ENCODE measurements at regions not wholly inside any gene's neighbourhood (a gene's known extent, or its start where the extent isn't known, plus 50 kb on each side); places are given as distances from the start of the nearest gene placed in this dataset.
"Not testable (repeated sequence)": the region's sequence is repeated elsewhere in the genome, so short reads cannot be mapped to it uniquely, and the experiment has no call there.

GRCh38 chr9:67726213-67726988 lies 132.3 kb upstream of the ANKRD20A1 start:
- TF ChIP-seq CTCF (IDR thresholded peaks at IDR 0.05; ENCODE audit: insufficient read depth, low read depth, low read length); EZH2 (IDR thresholded peaks at IDR 0.05; ENCODE audit: insufficient read depth, low read length): not testable (repeated sequence)
